ENCODE measurements at regions not wholly inside any gene's neighbourhood (a gene's known extent, or its start where the extent isn't known, plus 50 kb on each side); places are given as distances from the start of the nearest gene placed in this dataset.

DNA sequence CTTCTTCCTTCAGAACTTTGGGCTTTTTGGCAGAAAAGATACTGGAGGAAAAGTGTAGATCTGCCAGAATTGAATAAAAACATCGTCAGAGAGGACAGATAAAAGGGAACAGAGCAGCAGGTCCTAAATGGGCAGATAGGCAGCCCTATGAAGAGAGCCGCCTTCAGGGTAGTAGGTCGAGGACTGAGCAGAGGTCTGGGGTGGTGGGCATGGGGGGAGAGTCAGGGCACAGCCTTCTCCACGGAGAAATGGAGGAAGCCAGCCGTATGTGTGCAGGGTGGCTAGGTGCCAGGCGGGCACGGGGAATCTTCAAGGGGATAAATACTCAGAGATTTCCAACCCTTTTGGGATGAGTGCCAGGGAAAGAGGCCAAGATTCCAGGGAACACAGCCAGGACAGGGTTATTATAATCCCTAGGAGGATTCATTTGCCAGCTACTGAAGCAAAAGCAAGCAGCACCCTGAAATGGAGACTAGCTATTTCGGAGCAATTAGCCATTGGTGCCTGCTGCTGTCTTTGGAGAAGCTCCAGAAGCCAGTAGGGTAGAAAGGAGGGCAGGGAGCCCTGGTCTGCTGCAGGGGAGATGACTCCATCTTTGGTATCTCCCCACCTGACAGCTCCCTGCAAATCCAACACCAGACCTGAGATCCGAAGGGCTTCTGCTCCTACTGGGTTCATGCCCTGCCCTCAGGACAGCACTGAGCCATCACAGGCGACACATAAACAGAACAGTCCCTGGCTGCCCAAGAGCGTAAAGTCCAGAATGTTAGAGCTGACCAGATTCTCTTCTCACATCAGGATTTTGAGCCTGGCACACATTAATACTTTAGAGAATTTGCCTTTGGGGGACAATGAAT is 174.5 kb upstream of the NTM start:
- no peak for DNase-seq

DNA sequence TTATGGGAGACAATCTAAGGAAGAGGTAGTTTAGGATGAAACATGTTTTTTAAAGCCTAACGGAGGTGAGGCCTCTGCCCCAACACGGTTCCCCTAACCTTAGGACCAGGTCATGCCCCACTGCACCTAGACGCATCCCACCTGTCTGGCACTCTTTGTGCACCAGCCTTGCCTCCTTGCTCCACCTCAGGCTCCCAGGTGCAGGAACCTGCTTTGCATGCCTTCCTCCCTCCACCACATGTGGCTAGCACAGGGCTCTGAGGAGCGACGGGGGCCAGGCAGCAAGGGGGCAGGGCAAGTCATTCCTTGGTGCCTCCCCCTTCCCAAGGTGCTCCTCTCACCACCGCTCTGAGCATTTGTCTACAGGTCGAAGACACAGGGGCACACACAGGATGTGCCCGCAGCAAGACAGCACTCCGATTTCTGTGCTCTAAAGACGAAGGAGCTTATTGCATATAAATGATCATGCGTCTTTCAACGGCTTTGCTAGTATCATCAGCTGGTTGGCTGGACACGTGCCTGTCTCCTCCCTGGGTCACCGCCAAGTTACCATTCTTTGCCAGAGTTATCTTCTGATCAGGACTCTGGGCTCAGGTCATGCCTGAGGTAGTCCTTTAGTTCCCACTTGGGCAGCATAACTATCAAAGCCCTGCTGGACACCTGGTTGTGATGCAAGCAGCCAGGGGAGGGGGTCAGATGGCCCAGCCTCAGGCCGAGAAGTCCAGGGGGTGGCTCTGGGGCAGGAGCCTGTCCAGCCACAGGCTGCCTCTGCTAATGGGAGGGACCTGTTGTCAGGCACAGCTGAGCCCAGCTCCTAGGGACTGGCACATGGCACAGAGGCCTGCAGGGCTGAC is 172.0 kb upstream of the NTM start:
- no peak for DNase-seq

DNA sequence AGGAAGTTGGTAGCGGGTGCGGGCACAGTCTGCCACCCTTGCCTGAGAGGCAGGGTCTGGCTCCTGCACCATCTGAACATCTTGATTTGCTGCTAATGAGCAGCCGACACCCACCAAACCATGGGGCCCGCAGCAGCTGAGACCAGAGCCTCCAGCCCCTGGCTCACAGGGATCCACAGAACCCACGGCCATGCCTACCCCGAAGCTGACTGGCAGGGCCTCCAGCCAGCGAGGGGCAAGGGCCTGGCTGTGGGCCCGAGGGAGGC is 171.5 kb upstream of the NTM start:
- no peak for DNase-seq

DNA sequence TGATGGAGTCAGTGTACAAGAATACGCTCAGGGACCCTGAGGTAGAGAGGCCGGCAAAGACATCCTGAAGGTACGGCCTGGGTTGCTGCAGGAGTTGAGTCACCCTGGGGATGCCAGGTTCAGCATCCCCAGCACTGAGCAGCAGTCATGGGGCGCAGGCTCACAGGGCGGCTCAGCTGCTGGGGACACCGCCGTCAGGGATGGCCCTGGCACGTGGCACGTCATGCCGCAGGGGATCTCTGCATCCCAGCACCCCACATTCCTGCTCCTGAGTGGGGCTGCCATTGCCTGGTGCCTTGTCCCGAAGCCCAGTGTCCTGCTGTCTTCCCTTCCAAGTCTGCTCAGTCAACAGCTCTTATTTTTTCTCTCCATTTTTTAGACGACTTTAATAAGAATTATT is 168.7 kb upstream of the NTM start:
- DNase-seq, result no peak

DNA sequence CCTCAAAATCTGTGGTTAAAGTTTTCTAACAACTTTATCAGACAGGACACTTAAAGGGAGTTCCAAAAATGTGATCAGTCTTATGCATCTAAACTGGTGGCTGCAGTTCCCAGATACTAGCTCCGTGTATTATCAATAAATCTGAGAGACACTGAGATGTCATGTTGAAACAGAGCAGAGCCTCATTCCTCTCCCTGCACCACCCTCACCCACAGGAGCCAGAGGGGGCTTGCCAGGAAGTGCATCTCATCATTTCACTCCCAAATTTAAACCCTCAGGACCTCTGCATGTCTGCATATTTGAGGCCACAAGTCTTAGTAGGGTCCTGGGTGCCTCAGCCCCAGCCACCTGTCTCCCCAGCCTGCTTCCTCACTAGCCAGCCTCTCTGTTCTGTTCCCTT is 167.4 kb upstream of the NTM start:
- no peak for DNase-seq

DNA sequence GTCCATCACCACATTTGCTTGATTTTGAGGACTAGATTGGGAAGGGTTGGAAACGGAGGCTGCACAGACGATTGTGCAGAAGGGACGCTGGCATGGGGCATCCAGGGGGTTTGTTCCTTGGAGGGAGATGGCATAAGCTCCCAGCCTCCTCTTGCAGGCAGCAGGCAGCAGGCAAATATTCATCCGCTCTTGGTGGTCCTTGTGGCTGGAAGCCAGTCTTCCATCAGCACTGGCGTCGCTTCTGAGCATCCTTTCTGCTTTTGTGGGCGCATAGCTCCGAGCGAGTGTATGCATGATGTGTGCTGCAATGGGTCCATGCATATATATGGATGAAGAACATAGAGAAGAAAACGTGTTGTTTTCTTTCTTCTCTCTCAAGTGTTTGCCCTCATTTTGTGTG is 166.1 kb upstream of the NTM start:
- no peak for DNase-seq

DNA sequence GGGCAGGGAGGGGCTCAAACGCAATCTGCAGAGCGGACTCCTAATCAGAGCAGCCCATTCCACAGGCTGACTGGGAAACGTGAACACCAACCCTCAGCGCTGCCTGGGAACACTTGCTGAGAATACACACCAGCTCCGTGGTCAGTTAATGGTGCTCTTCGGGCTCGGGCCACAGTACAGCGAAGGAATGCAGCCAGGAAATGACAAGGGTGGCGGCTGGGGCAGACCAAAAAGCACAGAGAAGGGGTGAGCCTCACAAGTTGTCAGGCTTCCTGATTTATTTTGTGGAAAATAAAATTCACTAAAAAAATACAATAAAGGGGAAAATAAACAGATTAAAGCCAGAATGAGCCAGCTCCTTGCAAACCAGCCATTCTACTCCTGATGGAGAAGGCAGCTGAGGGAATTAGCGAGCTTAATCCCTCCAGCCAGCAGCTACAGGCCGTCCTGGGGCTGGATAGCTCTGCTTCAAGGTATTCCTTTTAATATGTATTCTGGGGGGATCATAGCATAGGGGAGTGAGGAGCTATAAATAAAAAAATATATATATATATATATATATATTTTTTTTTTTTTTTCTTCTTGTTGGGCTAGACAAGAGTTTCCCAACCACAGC is 165.5 kb upstream of the NTM start:
- DNase-seq, result no peak

DNA sequence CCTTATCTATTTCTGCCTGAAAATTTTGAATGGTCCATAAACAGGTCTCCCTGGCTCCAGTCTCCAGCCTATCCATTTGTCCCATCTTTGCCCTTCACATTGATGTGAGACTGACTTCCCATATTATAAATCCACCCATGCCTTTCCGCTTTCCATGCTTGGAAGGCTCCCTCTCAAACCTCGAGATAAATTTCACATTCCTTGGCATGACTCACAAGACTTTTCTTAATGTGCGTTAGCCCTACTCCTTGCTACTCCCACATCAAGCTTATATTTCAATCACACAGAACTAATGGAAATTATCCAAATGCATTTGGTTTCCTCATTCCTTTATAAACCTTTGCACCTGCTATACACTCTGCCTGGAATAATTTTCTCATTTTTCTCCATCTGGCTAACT is 163.7 kb upstream of the NTM start:
- no peak for DNase-seq

DNA sequence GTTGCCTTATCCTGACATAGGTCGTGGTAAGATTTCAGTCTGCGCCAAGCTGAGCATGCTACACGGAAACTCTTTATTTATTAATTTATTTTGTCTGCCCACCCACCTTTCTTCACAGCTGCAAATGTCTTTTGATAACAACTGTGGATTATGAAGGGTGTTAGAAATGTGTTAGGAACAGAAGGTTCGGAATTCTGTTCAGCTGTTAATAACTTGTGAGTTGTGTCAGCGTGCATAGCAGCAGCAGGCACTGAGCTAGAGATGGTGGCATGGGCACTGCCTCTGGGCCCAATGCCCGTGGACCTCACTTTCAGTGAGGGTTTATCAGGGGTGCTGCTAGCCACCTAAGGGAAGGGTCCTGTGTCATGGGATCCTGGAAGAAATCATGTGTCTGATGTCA is 162.5 kb upstream of the NTM start:
- DNase-seq, result no peak

DNA sequence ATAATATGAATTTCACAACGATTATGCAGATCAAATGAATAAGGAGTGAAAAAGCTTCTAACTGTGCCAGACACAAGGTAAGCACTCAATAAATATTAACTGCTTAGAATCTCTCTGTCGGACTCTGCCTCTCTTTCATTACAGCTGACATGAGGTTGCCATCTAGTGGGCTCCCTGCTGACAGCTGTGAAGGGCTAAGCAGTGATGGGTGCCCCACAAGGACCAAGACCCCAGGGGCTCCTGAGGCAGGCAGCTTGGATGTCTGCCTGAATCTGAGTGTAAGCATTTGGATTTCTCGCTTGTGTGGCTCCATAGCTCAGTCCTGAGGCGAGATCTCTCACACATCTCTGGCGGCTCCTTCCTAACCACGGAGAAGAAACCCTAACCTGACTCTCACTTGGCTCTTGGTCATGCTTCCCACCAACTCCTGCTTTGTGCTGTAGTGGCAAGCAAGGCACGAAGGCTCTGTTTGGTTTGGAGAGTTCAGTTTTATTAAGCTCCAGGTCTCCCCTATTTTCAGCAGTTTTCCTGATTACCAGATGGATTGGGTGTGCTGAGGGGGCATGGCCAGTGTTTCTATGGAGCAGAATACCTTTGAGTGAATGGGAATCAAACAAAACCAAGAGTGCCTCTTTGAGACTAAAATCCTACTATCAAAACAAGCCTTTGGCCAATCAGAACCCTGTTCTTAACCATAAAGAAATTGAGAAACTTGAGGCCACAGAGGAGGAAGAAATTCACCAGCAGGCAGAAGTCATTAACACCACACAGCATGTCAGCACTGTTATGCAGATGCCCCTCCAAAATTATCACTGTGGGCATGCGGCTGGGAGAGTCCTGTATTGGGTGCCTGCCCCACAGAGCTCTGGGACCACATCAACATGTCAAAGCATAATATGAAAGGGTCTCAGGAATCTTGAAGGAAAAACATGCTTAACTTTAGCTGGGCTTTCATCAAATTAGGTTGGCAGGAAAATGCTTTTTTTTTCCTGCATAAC is 152.8 kb upstream of the NTM start:
- DNase-seq, result no peak

DNA sequence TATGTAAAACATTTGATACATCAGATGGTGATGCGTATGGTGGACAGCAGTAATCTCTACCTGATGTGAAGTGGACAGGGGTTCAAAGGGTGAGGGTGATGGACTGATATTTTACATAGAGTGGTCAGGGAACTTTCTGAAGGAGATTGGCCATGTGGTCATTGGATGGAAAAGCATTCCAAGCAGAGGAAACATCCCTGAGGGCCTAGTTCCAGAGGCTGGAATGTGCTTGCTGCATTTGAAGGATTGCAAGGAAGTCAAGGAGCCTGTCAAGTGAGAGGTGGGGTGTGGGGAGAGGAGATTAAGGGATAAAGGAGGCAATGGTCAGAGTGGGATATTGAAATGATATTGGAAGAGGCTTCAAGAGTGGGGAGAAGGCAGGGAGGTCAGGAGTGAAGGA is 151.9 kb upstream of the NTM start:
- no peak for DNase-seq

DNA sequence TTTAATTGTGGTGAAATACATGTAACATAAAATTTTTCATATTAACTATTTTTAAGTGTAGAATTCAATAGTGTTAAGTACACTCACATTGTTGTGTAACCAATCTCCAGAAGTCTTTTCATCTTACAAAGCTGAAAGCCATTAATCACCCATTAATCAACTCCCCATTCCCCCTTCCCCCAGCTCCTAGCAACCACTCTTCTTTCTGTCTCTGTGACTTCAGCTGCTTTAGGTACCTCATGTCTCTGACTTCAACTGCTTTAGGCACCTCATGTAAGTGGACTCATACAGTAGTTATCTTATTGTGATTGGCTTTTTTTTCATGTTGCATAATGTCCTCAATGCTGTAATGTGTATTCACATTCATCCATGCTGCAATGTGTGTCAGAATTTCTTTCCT is 150.8 kb upstream of the NTM start:
- no peak for DNase-seq

DNA sequence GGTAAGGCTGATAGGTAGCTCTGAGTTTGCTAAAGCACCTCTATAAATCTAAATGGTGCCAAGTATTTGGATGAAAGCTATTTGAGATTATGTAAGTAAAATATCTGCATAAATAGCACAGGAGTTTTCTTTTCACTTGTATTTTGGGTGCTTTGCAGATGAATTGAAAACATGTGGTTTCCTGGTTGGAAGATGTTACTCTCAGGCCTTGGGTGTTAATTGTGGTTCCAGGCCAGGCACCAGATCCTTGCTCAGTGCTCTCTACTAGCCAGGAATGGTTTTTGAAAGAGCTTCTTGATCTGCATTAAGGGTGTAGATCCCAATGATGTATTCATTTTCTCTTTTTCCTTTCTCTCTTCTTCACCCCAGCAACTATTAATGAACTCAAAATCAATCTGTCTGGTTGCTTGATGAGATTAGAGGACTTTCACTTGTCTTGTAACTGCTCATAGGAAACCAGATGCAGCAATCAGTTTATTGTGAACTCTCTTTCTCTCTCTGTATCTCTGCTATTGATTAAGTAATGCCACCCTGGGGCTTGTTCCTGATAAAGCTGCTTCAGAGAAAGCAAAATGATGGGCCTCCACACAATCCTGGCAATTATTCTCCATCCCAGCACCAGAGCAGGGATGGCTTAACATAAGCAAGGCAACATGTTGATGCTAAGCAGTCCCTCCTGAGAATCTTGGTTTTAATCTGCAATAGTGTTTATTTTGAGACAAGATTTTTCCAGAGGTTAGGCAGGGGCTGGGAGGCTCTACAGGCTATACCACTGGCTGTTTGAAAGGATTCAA is 147.0 kb upstream of the NTM start:
- no peak for DNase-seq

DNA sequence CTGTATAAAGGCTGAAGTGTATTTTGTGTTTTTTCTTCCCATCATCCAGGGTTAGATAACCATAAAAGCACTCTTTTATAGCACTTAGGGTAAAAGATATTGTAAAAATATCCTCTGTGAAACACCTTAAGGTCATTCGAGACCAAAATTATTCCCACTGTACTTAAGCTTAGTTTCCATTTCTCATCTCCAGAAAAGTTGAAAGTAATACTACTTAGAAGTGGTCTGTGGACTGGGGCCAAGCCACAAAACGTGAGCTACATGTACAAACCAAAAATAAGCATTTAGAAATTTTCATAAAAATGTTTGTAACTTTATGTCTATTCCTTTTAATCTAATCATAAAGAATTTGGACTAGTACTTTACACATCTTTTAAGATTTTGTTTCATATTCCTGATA is 142.0 kb upstream of the NTM start:
- no peak for DNase-seq

DNA sequence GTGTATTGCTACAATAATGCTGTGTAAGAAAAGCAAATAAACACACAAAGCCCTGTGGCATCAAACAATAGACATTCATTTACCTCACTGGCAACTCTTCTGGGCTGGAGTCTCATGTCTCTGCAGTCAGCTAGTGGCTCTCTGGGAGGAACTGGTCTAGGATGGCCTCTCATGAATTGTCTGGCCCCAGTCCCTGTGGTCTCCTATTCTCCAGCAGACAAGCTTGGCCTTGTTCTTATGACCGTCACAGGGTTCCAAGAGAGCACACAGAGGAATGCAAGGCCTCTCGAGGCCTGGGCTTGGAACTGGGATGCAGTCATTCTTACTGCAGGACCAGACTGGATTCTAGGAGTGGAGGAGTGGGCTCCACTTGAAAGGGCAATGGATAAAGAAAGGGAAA is 141.2 kb upstream of the NTM start:
- DNase-seq, result no peak

DNA sequence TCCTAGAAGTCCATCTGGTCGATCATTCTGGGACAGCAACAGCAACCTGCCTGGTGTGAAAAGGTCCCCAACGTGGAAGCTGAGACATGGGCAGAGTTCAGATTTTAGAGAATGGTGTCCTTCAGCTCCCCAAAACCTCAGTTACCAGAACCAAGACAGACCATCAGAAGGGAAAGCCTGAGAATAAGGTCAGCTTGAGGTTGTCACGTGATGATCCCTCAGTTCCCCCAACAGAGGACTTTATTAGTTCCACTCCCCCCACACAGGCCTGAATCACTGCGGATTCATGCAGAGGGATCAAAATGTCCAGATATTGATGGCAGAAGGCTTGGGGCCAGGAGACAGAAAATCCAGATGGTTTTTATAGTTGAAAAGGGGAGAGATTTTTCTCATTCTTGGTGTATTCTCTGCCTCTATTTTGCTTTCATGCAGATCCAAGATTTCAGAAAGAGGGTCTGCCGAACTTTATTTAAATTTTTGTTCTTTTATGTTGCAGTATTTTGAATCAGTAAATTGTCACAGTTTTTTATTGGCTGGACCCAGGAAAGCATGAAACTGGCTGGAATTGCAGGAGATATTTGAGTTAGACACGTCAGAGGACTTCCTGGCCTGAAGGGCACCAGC is 139.0 kb upstream of the NTM start:
- no peak for DNase-seq

DNA sequence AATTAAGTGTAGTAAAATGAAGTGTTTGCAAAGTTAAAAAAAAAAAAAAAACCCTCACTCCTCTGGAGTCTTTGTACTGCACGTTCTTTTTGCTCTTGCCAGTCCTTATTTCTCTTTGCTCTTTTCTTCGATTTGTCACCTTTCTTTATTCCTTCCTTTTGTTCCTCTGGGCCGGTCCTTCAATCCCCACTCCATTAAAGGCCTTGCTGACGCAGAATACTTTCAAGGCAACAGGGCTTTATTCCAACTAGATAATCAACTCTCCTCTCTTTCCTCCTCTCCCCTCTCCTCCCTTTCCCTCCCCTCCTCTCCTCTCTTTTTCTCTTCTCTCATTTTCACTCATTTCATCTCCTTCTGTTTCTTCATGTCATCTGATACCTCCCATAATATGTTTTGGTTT is 138.2 kb upstream of the NTM start:
- DNase-seq, result no peak

DNA sequence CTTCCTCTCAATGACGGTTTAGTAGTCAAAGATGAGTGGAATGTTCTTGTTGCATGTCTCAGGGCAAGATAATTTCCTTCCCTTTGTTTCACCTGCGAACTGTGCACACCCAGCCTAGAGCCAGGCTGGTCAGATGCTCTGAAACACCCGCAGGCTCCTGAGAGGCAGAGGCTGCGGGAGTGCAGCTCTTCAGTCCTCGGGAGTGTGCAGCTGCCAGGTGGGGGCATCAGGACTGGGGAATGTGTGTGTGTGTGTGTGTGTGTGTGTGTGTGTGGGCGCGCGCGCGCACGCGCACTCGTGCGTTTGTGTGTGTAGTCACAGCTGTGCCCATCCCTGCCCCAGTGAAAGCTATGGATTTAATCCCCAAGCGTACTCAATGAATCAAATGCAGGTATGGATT is 136.2 kb upstream of the NTM start:
- DNase-seq, result no peak

DNA sequence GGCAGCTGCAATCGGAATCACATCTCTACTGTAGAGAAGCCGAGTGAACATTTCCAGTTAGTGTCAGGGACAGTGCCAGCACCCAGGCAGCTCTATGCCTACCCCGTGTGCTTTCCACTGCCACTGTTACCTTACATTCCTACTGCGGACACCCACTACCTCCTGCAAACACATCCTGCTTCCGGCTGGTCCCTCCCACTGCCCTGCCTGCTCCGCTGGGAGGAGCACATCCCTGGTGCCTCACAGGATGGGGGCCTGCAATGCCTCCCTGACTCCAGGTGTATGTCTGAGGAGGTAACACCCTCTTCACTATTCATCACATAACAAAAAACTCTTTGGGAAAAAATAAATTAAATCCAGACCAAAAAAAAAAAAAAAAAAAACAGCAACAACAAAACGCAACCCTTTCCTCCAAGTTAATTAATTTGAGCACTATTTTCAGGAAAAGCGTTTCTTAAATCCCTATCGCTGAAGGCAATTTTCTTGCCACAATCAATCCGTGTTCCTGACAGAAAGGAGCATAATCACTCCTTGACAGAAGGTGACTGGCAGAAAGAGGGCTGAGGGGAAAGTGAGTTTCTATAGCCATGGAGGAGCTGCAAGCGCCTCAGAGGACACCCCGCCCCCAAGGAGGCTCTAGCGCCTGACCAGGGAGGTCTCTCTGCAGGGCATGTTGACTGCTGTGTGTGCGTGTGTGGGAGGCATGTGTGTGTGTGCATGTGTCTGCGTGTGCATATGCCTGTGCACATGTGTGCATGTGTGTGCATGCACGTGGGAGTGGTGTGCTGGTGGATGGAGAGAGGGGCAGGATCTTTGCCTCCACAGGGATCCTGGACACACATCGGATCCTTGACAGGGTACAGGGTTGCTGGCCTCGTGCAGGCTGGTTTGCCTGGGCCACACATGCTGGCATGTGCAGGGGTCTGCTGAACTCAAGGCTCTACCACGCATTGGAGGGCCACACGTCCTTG is 134.8 kb upstream of the NTM start:
- DNase-seq, result no peak

DNA sequence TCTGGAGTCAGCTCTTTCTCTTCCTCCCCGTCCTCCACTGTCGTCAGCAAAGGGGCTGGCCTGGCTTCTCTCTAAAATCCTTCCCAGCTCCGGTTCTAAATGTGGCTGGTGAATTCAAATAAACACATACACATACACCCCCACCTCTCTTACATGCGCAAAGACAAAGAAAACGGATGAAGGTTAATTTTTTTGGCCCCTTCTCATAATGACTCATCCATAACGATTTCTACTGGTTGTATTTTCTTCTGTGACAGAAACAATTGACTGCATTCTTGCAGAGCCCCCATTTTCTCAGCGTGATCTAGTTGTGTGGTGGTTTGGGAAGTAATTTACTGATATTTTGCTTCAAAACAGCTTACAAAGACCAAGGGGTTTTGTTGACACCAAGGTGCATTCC is 130.0 kb upstream of the NTM start:
- no peak for DNase-seq
